NCI-H2227 (cell line): ENCODE measurements at regions not wholly inside any gene's neighbourhood (a gene's known extent, or its start where the extent isn't known, plus 50 kb on each side); places are given as distances from the start of the nearest gene placed in this dataset.

Experiments used
- DNase-seq: peaks from one replicate; lab custom pipeline; 2025; ENCODE audit not compliant: unreplicated experiment; lab: John Stamatoyannopoulos, UW

DNA sequence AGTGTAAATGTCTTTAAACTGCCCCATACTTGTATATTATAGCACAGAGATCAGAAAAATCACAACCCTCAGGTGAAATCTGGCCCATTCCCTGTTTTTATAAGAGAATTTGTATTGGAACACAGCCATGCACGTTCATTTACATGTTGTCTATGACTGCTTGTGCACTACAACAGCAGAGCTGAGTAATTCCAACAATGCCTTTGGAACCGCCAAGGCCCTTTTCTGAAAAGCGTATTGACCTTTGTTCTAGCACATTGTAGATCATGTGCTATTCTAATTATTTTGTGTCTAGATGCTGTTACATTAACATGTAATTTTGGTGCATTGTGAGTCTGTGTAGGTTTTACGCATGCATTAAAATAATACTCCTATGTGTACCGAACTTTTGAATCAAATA is 339.6 kb downstream of the CHRM3 start:
- DNase-seq = no peak

DNA sequence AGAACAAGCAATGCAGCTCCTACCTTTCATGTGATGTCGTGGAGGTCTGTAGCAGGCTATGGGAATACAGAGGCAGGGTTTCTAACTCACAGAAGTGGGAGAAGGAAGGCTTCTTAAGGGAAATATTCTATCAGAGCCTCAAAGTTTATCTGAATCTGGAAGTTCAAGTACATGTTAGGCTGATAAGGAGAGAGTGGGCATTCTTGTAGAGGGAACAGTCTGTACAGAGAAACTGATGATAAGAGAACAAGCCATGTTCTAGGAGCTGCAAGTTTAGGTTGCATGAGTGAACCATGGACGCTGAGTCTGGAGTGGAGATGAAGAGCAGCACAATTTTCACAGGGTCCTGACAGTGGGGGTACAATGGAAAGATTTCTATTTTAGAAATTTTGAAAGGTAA is 344.0 kb downstream of the CHRM3 start:
- no peak for DNase-seq

DNA sequence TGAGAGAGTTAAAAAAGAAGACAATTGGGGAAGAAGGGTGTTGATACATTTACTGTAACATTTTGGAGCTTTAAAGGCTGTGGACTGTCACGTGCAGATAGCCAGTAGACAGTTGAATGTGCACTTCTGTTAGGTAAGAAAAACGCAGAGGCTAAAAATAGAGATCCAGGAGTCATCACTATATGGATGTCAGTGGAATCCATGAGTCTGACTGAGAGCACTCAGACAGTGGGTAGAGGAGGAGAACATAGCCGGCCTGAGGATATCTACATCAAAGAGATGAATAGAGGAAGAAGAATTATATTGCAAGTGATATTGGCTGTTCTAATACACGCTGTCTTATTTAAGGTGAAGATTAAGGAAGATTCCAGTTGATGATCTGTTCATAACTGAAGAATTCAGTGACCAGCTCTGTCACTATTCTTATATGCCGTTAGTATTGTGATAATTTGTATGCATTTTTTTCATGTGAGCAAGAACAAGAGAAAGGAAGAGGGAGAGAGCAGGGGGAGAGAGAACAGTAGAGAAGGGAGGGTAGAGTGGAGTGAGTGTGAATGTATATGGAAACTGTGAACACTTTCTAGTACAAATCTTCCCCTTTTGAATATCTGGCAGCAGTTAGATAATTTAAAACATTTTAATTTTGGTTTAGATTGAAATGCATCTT is 344.8 kb downstream of the CHRM3 start:
- DNase-seq = no peak

DNA sequence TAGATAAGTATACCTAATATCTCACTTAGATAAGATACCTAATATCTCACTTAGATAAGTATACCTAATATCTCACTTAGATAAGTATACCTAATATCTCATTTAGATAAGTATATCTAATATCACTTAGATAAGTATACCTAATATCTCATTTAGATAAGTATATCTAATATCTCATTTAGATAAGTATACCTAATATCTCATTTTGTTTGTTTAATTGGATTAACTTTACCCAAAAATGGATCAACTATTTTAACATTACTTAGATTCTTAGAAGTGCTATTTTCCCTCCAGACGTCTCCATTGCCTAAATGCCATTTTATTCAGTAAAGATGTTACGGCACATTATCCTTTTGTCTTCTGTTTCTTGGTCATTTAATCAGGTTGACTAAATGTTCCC is 346.4 kb downstream of the CHRM3 start:
- DNase-seq = no peak

DNA sequence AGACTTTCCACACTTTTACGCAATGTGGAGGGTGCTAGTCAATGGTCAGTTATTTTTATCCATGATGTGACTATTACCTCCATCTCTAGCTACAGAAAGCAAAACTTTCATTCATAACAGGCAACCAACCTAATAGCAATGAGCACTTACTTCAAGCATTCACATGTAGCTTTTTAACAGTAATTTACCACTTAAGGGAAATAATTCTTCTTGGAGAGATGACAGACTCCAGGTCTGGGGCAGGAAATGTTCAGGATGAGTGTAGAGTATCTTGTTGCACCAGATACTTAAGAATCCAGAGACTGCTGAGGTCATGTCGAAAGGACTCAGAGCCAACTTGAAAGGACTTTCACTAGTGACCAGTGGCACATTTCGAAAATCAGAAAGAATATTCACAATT is 347.6 kb downstream of the CHRM3 start:
- DNase-seq = peak; percentile 30

DNA sequence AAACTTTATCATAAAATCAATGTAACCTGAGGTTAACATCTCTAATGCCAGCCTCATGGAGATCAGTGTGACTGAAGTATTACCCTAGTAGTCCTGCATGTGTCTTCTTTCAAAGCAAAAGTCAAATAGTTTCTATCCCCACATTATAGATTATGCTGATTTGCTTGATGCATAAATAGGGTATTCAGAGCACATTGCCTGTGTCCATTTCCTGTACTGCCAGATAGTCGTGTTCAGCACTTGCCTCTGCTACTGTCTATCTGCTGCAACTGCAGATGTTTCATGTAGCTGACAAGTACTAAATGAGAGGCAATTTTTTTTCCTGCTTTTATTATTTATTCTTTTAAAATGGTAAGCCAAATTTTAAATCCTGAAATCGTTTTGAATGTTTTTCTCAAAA is 348.7 kb downstream of the CHRM3 start:
- no peak for DNase-seq

DNA sequence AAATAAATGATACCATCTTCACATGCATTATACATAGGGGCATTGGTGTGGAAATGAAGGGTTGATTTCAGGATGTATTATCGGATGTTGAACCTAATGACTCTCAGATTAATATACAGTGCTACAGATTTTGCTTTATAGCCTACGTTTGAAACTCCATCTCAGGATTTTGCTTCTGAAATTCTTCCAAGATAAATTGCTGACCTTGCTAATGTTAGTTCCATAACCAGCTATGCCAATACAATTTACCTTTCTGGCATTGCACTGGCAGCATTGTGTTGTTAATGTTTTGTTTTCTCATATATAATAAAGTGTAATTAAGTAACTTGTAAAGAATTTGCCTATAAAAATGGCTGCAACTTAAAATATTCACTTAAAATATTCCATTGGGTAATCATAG is 350.1 kb downstream of the CHRM3 start:
- no peak for DNase-seq

DNA sequence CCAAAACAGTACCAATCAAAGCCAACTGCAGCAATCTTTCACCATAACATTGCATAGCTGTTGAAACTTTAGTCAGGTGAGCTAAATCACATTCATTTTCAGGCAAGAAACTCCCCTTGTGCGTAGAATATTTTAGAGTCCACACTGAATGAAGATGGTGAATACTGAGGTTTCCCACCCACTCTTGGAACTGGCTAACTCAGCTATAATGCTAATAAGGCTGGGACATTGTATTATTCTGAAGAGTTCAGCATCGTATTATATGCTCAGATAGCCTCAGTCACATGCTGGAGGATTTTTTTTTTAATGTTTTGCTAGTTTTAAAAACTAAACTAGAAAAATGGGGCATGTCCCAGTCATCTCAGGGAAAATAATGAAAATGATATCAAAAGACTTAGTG is 352.3 kb upstream of the FMN2 start:
- DNase-seq = no peak

DNA sequence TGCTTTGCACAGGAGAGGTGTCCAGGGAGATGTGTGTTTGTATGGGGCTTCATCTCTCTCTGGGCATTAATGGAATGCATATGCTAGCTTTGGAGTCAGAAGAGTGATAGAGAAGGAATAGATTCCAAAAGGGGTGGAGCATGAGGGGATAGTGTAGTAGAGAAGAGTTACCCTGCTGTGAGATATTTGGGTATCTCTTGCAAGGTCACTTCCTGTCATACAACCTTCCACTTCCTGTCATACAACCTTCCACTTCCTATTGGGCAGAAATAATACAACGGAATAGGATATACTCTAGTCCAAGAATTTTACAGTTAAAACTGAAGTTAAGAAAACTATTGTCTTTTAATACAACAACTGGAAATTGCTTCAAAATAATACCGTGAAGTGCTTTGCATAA is 351.8 kb upstream of the FMN2 start:
- no peak for DNase-seq

DNA sequence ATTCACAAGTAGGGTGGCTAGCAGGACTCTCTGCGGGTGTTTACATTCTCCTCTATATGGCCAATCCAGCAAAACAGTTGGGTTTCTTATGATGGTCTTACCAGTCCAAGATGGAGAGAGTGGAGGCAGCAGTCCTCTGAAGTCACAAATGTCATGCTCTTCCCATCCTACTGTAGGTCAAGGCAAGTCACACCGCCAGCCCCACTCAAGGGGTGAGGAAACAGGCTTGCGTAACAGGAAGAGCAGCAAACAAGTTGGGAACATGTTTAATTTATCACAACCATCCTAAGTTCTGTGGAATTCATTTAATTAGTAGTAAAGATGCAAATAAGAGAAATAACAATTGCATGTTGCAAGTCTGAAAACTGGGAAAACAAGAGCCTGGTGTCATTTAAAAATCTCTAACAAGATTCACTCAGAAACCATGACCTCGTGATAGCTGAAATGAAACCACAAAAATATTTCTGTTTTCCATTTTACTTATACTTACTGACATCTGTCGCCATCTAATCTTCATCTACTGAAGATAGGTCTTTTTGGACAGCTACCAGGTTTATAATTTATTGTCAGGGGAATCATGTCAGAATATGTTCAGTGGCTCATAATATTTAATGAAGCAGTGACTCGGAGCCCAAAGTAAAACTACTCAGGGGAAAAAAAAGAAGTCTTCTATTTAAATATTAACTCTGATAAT is 349.1 kb upstream of the FMN2 start:
- no peak for DNase-seq

DNA sequence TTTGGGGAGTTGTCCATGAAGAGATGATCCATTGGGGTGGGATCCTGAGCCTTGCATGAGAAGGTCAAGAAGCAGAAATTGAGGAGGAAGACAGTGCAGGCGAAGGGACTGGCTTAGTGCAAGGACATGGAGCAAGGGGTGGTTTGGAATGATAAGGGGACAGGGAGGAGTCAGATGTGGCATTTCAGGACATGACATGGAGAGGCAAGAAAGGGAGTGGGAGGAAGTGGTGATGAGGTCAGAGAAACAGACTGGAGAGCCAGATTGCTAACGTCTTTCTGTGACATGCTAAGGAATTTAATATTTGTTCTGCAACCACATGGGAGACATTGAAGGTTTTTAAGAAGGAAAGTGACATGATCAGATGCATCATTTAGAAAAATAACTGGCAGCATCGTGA is 346.8 kb upstream of the FMN2 start:
- no peak for DNase-seq

DNA sequence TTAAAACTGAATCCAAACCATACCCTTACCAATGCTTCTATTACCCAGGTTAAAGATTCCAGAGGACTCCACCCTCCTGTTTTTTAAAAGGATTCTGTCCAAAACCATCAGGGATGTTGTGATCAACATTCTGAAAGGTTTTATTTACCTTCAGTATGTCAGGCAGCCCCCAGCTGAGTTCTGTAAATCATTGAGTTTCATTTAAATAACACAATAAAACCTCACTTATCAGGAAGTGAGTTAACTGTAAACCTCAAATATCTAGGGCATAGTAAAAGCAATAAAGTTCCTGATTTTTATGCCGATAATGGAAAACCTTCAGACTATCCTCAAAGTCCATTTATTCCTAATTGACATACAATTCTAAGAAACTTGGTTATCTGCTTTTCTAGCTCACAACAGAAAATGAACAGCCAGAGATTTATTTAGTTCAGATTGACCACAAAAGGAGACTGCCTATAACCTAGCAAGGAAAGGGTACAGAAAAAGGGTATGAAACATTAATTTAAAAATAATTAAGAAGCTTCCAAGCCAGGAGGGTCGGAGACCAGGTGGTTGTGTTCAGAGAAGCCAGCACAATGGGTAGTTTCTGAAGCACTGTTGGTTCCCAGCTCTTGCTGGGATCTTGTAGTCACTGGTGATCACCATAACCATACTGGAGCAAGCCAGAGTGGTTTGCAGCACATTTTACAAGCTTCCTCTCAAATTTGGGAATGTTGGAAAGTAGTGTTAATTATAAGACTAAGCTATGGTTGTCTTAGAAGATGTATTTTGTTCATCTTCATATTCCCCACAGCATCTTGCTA is 336.4 kb upstream of the FMN2 start:
- DNase-seq = no peak

DNA sequence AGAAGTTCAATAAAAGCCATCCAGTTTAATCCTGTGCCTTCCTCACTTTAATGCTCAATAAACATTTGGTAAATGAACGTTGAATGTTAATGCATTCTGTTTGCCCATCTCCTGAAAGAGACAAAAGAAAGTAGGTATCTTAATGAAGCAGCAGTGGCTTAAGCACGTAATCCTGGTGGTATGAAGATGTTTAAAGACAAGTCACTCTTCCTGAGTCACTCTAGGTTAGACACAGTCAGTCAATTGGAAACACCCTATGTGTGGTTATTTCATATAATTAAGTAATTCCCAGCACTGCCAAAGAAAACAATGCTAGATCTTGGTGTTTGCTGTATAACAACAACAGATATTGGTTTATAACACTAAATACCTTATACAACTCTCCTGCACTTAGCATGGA is 334.0 kb upstream of the FMN2 start:
- DNase-seq = no peak

DNA sequence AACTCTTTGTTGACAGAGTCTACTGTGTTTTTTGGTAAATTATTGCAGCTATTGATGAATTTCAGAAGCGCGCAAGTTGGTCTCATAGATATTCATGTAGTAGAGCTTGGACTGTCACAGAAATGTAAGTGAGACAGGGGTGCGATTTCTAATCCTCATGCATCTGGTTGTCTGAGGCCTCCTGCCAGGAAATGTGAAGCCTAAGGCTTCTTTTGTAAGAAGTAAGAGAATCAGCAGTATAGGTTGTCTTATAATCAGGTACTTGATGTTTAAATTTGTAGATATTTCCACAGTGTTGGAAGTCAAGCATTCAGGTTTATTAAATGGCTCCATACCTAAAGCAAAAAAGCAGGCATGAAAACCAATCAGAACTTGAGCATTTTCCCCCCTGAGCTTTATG is 332.9 kb upstream of the FMN2 start:
- no peak for DNase-seq

DNA sequence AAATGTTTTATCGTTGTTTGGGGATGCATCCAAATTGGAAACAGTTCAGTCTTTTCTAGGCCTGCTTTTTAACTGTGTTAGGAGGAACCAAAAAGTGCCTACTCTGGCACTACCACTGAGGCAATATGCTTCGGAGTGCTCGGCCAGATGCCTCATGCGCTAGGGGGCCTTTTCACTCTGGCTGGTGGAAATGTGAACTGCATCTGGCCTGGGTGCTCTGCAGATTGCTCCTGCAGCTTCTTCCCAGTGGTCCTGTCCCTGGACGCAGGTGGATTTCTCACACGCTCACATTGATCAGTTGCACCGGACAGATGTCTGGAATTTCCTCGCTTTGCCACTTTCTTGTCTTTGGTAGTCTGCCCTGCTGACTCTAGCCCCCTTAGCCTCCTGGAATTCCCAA is 330.2 kb upstream of the FMN2 start:
- DNase-seq = no peak

DNA sequence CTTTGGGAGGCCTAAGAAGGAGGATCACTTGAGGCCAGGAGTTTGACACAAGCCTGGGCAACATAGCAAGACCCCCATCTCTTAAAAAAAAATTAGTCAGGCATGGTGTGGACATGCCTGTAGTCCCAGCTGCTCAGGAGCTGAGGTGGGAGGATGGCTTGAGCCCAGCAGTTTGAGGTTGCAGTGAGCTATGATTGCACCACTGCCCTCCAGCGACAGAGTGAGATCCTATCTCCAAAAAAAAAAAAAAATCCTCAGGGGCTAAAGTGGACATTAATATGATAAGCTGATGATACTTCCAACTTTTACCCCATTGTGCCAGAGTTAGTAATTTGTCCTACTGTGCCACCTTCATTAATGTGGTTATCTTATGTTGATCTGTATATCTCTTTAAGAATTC is 327.8 kb upstream of the FMN2 start:
- DNase-seq = no peak

DNA sequence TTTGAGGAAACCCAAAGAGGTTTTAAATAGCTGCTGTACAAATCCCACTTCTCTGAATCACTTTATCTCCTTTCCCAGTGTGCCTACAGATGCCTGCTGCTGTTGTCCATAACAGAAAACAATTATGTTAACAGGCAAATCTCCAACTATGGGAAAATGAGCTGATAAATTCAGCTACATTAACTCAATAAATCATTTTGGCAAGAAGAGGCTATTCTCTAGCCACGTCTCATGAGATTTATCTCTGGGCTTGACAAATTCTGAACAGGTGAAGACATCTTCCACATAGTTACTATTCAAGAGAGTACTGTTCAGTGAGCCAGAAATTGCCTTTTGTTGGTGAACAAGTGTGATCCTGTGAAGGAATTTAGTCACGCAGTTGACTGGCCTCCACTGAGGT is 327.1 kb upstream of the FMN2 start:
- DNase-seq = no peak

DNA sequence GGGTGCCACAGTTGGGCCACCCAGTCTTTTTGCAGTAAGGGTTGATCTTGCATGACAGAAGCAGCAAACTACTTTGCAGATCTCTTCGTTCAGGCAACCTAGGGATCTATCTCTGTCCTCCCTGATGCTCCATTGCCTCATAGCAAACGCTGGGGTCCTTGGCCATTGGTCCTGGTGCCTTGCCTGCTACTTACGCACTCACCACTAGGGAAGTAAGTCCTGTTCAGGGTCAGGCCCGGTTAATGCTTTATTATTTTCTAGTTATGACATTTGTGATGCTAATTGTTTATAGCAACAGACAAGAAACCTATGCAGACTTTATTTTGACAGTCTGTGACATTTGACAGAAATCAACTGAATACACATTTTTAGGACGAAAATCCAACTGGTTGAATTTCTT is 326.5 kb upstream of the FMN2 start:
- no peak for DNase-seq

DNA sequence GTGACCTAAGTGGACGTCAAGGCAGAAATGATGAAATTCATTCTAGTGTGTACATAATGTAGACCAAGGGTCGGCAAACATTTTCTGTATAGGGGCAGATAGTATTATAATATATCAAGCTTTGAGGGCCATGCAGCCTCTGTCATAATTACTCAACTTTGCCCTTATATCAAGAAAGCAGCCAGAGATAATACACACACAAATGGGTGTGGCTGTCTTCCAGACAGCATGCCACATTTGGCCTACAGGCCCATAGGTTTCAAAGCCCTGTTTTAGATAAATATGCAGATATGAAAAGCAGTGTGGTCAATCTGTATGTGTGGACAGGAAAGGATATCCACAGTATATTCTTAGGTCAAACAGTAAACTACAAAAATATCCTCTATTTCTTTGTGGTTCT is 320.1 kb upstream of the FMN2 start:
- DNase-seq = no peak

DNA sequence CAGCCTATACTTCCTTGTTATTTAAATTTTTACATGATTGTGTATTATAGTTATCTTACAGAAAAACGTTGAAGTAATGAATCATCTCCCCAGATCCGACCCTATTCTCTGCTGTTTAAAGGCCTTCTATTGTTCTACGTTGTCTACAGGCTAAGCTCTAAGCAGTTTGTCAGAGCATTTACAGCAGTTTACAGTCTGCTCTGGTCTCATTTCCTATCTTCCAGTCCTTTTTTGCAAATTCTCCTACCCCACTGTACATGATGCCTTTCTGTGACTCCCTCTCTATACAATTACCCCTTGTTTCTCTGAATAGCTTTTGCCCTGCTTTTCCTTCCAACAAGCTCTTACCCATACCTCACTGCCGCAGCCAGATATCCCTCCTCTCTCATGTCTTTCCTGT is 319.2 kb upstream of the FMN2 start:
- DNase-seq = no peak

DNA sequence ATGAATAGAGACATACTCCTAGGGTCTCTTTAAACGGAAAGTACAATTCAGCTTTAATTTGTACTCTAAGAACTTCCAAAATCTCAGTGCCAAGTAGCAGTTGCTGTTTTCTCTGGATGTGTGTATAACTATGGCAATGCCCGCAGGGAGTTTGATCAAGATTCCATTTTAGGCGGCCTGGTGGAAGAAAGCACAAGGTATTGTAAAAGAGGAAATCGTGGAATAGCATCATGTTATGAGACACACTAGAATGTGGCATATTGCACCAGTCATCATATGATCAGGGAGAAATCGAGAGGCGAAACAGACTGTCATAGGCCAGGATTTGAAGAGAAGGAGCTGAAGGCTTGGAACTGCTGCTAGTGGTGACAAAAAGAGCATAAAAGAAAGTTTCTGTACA is 316.2 kb upstream of the FMN2 start:
- DNase-seq = no peak

DNA sequence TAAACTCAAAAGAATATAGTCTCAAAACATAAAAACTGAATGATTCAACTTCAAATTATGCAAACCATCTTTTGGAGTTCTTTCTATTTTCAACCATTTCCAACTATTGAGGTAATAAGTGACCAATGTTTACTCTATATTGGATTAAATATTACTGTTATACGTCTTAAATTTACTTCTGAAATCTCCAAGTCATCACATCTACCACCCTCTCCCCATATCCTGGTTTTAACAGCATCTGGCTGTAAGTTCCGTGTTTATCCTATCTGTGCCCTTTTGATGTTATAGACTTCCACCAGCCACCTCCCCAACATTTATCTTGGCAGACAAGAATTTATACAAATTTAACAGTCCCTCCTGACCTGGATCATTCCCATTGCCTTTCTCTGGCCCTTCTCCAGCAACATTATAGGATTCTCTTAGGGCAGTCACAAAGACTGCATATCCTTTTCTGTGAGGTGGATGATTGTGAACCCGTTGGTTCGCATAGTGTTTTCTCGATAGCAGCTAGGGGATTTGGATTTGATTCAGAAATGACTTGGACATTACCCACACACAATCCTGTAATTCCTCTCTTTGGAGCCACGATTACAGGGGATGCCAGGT is 313.4 kb upstream of the FMN2 start:
- no peak for DNase-seq
